Activated CD4-positive, alpha-beta T cell treated with anti-CD3 and anti-CD28 coated beads, Interleukin-2, amount 10 ng/mL, durations not matched to agents 7 days and 5 days (primary cell): ENCODE measurements at regions not wholly inside any gene's neighbourhood (a gene's known extent, or its start where the extent isn't known, plus 50 kb on each side); places are given as distances from the start of the nearest gene placed in this dataset.

Experiments
- CTCF ChIA-PET: fragments of 350-600 bp; sonication (Branson Sonifier 250); formaldehyde crosslinking; loops from one replicate; lab custom pipeline; 2021; ENCODE audit warnings: antibody characterized with exemption; lab: Charles Lee
- POLR2A ChIA-PET: fragments of 350-600 bp; sonication (Branson Sonifier 250); formaldehyde crosslinking; loops from one replicate; lab custom pipeline; 2021; ENCODE audit warnings: antibody characterized with exemption; lab: Charles Lee
- DNase-seq: peaks from one replicate; pipeline ENCODE4 v3.0.0-alpha.2; 2020
- H3K27ac Mint-ChIP-seq: one replicate; pipeline ENCODE4 v1.8.0; 2021; ENCODE audit warnings: mild to moderate bottlenecking, moderate library complexity, mixed read lengths
- H3K27me3 Mint-ChIP-seq: one replicate; pipeline ENCODE4 v1.8.0; 2021; ENCODE audit warnings: mixed read lengths
- H3K36me3 Mint-ChIP-seq: one replicate; pipeline ENCODE4 v1.8.0; 2021; ENCODE audit warnings: low read depth, mixed read lengths
- H3K4me1 Mint-ChIP-seq: one replicate; pipeline ENCODE4 v1.8.0; 2021; ENCODE audit warnings: mixed read lengths
- H3K4me3 Mint-ChIP-seq: one replicate; pipeline ENCODE4 v1.8.0; 2021; ENCODE audit warnings: mild to moderate bottlenecking, moderate library complexity, mixed read lengths
- H3K9me3 Mint-ChIP-seq: one replicate; pipeline ENCODE4 v1.8.0; 2021; ENCODE audit warnings: mixed read lengths

DNA sequence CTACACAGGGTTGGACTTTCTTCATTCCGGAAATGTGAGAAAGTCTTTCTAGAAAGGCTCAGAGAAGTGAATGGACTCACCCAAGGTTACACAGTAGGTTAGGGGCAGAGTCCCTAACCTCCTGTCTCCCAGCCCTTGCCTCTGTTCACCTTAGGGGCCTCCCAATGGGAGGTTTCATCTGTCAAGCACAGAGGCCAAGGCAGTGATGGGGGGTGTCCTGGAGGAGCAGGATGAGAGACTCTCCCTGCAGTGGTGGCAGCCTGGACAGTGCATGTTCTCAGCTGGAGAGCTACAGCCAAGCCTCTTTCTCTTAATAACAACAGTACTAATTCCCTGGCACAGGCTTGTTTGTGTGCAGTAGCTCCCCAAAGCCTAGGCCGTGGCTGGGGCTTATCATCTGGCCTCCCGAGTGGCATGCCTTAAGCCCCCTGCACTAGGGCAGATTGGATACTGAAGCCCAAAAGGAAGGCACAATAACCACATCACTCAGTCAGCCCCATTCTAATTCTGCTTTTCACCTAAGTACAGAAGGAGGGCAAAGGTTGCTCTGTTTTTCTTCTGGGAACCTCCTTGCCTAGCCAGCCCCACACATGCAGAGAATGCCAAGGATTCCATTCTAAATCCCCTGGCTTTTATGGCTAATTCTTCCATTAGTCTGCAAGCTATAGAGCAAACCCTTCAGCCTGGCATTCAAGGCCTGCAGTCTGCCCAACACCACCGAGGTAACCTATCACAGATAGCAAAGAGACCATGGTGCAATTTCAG, 50.2 kb upstream of the XPA start:
- no peak for DNase-seq
- Mint-ChIP-seq H3K4me1 (no peaks in the 10 kb centered on the region), H3K4me3 (no peak overlapping the region), H3K9me3 (no peaks in the 10 kb centered on the region), H3K36me3 (no peaks in the 10 kb centered on the region), H3K27me3 (peaks cover 37% of the 10 kb centered on the region), H3K27ac (no peak overlapping the region)
- POLR2A ChIA-PET: no interaction called here
- CTCF ChIA-PET: no interaction called here

DNA sequence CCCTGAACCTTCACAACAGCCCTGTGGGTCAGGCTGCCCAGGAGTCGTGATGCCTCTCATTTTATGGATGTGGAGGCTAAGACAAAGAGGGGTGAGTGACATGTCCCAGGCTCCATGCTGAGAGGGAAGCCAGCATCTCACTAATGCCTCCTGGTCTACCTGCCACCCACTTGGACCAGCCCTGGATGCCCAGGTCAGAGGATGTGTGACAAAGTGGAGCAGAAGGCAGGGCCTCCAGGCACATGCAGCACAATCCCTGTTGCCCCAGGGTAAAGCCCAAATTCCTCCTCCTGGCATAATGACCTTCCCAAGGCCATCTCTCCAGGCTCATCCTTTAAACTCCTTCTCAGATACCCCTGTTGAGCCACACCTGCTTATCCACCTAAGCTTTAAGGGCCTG, 51.4 kb upstream of the XPA start:
- H3K27ac Mint-ChIP-seq: no peak overlapping the region
- ChIA-PET POLR2A (no interaction called here), CTCF (no interaction called here)
- no peaks in the 10 kb centered on the region for H3K36me3 Mint-ChIP-seq
- H3K4me1 Mint-ChIP-seq: no peaks in the 10 kb centered on the region
- H3K9me3 Mint-ChIP-seq: no peaks in the 10 kb centered on the region
- DNase-seq: no peak
- no peak overlapping the region for H3K4me3 Mint-ChIP-seq
- peaks cover 33% of the 10 kb centered on the region for H3K27me3 Mint-ChIP-seq

DNA sequence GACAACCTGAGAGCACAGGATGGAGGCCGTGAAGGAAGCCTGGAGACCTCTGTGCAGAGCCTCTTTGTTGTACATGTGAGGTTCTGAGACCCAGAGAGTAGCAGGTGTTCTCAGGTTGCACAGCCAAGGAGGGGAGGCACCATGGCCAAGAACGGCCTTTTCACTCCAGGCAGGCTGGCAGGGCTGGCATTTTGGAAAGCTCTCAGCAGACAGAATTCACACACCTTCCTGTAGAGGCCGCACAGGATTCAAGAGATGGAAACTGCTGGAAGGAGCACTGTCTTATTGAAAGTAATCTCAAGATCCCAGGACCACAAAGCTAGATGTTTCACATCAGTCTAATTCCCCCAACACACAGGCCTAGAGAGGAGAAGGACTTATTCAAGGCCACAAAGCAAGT, 52.8 kb upstream of the XPA start:
- DNase-seq: no peak
- H3K4me1 Mint-ChIP-seq: no peaks in the 10 kb centered on the region

DNA sequence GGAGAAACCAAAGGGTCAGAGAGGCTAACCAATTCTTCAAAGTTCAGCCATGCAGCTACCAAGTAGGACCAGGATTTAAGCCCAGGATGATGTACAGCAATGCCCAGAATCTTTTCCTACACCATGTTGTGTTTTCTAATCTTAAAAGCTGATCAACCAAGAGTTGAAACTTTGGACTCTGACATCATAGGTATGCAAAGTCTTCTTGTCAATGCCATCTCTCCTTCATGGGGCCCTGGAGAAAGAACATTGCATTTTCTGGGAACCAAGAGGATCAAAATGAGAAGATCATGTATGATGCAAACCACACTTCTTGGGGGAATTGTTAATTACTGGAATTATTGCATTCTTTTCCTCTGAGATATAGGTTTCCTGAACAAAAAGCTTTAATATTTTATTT, 54.4 kb upstream of the XPA start:
- POLR2A ChIA-PET: no interaction called here

More for the DNA sequence above, 52.8 kb upstream of the XPA start:
- Mint-ChIP-seq H3K4me3 (no peak overlapping the region), H3K36me3 (no peaks in the 10 kb centered on the region), H3K27me3 (peaks cover 24% of the 10 kb centered on the region), H3K27ac (no peak overlapping the region), H3K9me3 (no peaks in the 10 kb centered on the region)
- ChIA-PET CTCF (interaction anchor here (0.9 to 1.4 kb wide), 3 partner anchors 10 to 14 kb away, joined by 3 to 8 read pairs (median 3); no protein-coding TSS in a partner anchor), POLR2A (no interaction called here)

DNA sequence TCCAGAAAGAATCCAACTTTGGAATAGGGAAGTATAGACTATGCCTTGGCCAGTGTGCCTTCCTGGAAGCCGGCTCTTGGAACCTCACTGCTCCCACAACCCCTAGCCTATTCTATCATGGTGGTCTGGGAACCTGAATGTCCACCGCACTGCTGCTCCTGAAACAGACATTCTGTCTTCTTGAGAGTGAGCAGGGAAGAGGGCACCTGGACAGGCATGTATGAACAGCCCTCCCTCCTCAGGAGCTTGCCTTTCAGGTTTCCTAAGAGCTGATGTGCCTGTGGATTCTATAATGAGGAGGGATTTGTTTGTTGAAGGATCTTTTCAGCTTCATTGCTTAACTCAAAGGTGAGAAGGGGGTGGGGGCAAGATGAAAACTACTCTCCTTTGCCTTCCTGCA, 55.1 kb upstream of the XPA start:
- no peaks in the 10 kb centered on the region for H3K36me3 Mint-ChIP-seq
- no peak overlapping the region for H3K27ac Mint-ChIP-seq
- CTCF ChIA-PET: interaction anchor here (1.5 kb wide), 1 partner anchor 11 kb away, joined by 3 read pairs; no protein-coding TSS in a partner anchor
- no peak for DNase-seq
- H3K27me3 Mint-ChIP-seq: peaks cover 25% of the 10 kb centered on the region
- no peak overlapping the region for H3K4me3 Mint-ChIP-seq
- POLR2A ChIA-PET: no interaction called here
- no peaks in the 10 kb centered on the region for H3K4me1 Mint-ChIP-seq
- H3K9me3 Mint-ChIP-seq: no peaks in the 10 kb centered on the region

More for the DNA sequence above, 54.4 kb upstream of the XPA start:
- Mint-ChIP-seq H3K36me3 (no peaks in the 10 kb centered on the region), H3K4me1 (no peaks in the 10 kb centered on the region), H3K9me3 (no peaks in the 10 kb centered on the region), H3K27me3 (peaks cover 24% of the 10 kb centered on the region), H3K4me3 (no peak overlapping the region), H3K27ac (no peak overlapping the region)
- CTCF ChIA-PET: interaction anchor here (1.4 to 1.6 kb wide), 3 partner anchors 11 to 15 kb away, joined by 3 to 6 read pairs (median 3); no protein-coding TSS in a partner anchor
- DNase-seq: no peak

DNA sequence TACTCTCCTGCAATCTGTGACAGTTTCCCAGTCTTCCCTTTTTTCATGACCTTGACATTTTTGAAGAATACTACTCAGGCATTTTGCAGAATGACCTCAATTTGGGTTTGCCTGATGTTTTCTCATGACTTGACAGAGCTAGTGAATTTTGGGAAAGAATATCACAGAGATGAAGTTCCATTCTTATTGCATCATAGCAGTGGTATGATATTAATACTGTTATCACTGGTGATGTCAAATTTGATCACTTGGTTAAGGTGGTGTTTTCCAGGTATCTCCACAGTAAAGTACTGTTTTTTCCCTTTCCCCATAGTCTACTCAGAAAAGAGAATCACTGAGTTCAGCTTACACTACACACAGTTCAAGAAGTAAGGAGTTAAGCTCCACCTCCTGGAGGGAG, 56.2 kb upstream of the XPA start:
- POLR2A ChIA-PET: no interaction called here
- no peaks in the 10 kb centered on the region for H3K36me3 Mint-ChIP-seq

DNA sequence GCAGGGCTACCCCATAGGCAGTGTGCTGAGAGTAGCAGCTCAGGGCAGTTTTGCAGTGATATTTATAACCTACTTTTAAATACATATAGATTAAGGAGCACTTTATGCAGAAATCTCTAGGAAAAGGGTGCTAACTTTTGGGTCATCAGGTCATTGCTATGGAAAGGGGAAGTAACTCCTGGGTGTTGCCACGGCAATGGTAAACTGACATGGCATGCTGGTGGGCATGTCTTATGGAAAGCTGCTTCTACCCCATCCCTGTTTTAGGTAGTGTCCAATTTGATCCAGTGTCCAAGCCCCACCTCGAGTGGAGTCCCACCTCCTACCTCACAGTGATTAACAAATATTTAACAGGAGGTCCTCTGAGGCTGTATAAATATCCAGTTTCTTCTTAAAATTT, 56.8 kb upstream of the XPA start:
- H3K27me3 Mint-ChIP-seq: peaks cover 33% of the 10 kb centered on the region
- H3K4me1 Mint-ChIP-seq: no peaks in the 10 kb centered on the region
- H3K4me3 Mint-ChIP-seq: no peak overlapping the region
- POLR2A ChIA-PET: no interaction called here
- no peak overlapping the region for H3K27ac Mint-ChIP-seq
- no peaks in the 10 kb centered on the region for H3K36me3 Mint-ChIP-seq
- no peaks in the 10 kb centered on the region for H3K9me3 Mint-ChIP-seq
- CTCF ChIA-PET: no interaction called here
- no peak for DNase-seq

More for the DNA sequence above, 56.2 kb upstream of the XPA start:
- DNase-seq: no peak
- CTCF ChIA-PET: interaction anchor here (0.7 kb wide), 1 partner anchor 10 kb away, joined by 4 read pairs; no protein-coding TSS in a partner anchor
- Mint-ChIP-seq H3K27me3 (peaks cover 33% of the 10 kb centered on the region), H3K27ac (no peak overlapping the region), H3K4me3 (no peak overlapping the region), H3K9me3 (no peaks in the 10 kb centered on the region), H3K4me1 (no peaks in the 10 kb centered on the region)

DNA sequence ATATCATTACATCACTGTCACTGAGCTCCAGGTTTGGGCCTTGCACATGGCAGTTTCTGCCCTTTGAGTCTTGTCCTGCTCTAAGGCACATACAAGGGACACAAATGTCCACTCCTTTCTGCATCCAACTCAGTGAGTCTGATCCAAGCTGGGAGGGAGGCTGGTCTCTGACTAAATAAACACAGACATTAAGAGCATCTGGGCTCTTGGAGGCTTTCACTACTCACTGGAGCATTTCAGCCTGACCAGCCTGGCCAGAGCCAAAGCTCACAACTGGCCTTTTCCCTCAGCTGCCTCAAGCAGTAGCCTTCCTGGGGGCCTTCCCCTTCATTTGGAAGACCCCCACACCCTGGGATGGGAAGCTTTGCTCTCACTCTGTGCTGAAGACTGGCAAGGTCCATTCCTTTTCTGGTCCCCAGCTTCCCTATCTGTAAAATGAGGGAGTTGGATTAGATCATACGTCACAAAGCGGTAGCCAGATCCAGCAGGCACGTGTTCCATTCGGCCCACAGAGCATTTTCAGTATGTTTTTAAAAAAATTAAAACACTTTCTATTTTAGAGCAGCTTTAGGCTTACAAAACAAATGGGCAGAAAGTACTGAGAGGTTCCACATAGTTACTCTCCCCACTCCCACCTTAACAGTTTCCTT, 58.6 kb upstream of the XPA start:
- Mint-ChIP-seq H3K27ac (no peak overlapping the region), H3K4me1 (no peaks in the 10 kb centered on the region), H3K27me3 (peaks cover 36% of the 10 kb centered on the region), H3K9me3 (no peaks in the 10 kb centered on the region), H3K4me3 (no peak overlapping the region), H3K36me3 (no peaks in the 10 kb centered on the region)
- DNase-seq: no peak
- ChIA-PET CTCF (no interaction called here), POLR2A (no interaction called here)

DNA sequence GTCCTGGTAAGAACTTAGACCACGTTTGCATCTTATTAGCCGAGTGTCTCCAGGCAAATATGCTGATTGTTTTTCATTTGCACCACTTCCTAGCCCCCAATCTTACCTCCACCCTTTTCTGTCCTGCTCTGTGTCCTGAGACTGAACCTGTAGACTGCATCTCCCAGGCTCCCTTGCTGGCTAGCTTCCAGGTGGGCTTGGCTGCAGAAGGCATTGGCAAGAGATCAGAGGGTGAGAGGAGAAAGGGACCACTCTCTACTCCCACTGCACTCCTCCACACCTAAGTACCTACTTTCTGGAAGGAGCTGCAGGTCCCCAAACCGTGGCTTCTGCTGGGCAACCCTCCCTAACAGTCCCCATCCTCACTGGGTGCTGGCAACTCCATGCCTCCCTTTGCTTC, 59.9 kb upstream of the XPA start:
- Mint-ChIP-seq H3K27ac (no peak overlapping the region), H3K27me3 (peaks cover 41% of the 10 kb centered on the region), H3K36me3 (no peaks in the 10 kb centered on the region), H3K9me3 (no peaks in the 10 kb centered on the region), H3K4me3 (no peak overlapping the region), H3K4me1 (no peaks in the 10 kb centered on the region)
- ChIA-PET POLR2A (no interaction called here), CTCF (no interaction called here)
- DNase-seq: no peak

DNA sequence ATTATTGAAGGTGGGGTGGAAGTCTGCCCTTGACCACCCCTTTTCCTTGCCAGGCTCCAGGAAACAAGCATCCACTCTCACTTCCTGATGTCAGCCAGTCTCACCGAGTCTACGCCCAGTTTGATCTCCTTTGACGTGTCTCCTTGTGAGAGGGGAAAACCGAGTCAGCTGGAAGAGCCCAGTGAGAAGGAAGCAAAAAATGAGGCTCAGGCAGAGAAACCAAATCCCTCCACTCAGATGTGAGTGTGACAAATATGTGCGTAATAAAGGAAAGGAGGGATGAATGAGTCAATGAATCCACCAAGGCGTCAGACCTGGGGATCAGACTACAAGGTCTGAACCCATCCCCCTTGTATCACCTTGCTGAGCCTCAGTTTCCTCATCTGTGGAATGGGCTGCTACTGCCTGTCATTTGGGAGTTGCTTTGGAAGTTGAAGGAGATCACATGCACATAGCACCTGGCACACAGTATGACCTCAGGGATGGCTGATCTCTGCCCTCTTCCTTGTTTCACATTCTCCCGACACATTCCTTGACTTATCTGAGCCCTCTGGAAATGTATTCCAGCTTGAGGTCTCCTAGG, 61.3 kb upstream of the XPA start:
- H3K27ac Mint-ChIP-seq: no peak overlapping the region
- H3K9me3 Mint-ChIP-seq: no peaks in the 10 kb centered on the region
- DNase-seq: no peak
- no peaks in the 10 kb centered on the region for H3K36me3 Mint-ChIP-seq
- no peak overlapping the region for H3K4me3 Mint-ChIP-seq
- ChIA-PET POLR2A (no interaction called here), CTCF (no interaction called here)
- H3K4me1 Mint-ChIP-seq: no peaks in the 10 kb centered on the region
- H3K27me3 Mint-ChIP-seq: peaks cover 46% of the 10 kb centered on the region

DNA sequence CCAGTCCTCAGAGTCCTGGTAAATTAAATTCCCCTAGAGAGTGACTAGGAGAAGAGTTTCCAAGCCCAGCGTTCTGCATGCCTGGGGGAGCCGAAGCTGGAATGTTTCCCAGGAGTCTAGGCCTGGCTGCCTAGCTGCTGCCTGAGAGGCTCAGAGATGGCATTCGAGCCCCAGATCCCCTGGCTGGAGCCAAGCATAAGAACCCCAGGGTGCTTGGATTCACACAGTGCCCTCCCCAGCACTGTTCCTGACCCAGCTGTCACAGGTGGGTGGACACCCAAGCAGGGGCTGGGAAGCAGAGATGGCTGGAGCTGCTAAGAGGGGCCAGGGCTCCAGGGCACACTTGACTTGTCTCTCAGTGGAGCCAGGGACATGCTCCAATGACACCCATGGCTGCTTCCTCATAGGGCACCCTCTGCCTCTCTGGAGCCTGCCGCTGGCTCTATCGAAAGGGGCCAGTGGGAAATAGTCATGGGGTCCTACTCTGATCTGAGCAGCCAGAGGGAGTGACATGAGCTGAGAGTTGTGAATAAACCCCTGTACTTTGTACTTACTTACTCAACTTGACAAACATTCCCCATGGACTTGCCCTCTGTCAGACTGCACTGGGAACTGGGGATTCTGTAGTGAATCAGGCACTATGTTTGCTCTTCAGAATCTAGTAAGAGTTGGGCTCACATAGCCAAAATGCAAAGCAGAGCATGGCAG, 62.6 kb upstream of the XPA start:
- CTCF ChIA-PET: interaction anchor here (0.8 kb wide), 1 partner anchor 10 kb away, joined by 8 read pairs; no protein-coding TSS in a partner anchor
- Mint-ChIP-seq H3K27ac (no peak overlapping the region), H3K4me1 (no peaks in the 10 kb centered on the region), H3K36me3 (no peaks in the 10 kb centered on the region), H3K9me3 (no peaks in the 10 kb centered on the region), H3K27me3 (peaks cover 45% of the 10 kb centered on the region), H3K4me3 (no peak overlapping the region)
- DNase-seq: no peak
- POLR2A ChIA-PET: interaction anchor here (0.6 kb wide), 1 partner anchor 22 kb away, joined by 3 read pairs; no protein-coding TSS in a partner anchor

DNA sequence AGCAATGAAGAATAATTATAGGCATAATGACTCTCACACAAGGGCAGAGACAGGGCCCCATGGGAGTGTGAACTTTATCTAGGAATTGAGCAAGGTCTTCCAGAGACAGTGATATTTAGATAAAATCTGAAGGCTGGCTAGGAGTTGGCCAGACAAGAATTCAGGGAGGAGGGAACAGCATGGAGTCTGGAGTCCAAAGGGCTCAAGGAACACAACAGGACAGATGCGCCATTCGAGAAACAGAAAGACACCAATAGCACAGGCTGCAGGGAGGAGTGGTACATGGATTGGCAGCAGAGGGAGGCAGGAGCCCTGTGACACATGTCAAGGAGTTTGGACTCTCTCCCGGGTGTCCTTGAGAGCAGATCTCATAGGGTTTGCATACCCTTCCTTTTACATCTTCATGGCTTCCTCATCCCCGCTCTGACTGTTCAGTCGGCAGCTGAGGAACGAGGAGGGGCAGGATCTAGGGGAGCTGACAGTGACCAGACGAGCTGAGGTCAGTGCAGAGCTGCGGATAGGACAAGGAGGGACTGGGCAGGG, 64.0 kb upstream of the XPA start:
- no peak for DNase-seq
- H3K4me3 Mint-ChIP-seq: no peak overlapping the region
- peaks cover 42% of the 10 kb centered on the region for H3K27me3 Mint-ChIP-seq
- ChIA-PET CTCF (no interaction called here), POLR2A (interaction anchor here (0.5 kb wide), 1 partner anchor 119 kb away, joined by 9 read pairs; no protein-coding TSS in a partner anchor)
- H3K4me1 Mint-ChIP-seq: no peaks in the 10 kb centered on the region
- H3K9me3 Mint-ChIP-seq: no peaks in the 10 kb centered on the region
- H3K36me3 Mint-ChIP-seq: no peaks in the 10 kb centered on the region
- no peak overlapping the region for H3K27ac Mint-ChIP-seq
